Sciatic nerve (tissue), 2 donors: ENCODE measurements at regions not wholly inside any gene's neighbourhood (a gene's known extent, or its start where the extent isn't known, plus 50 kb on each side); places are given as distances from the start of the nearest gene placed in this dataset.
A peak's percentile ranks its signal among the peaks of the same experiment; 100 is the strongest.

ENCODE experiments used
- ATAC-seq: fragments of 200-7000 bp; cut with Tn5 transposase; one replicate; pipeline ENCODE4 v1.9.1; 2020; ENCODE audit warnings: mild to moderate bottlenecking, moderate library complexity
- DNase-seq: peaks from one replicate; pipeline ENCODE4 v3.0.0-alpha.2; 2020; ENCODE audit warnings: low spot score
- intact Hi-C: fragments of 100-400 bp; cut with DNase I; formaldehyde crosslinking; loops from one replicate; pipeline ENCODE4 v1.14.2; 2022
- donor health status: DM: no; HTN: no; CAD: no.
- donor health status: DM: no; HTN: no; CAD: no.

DNA sequence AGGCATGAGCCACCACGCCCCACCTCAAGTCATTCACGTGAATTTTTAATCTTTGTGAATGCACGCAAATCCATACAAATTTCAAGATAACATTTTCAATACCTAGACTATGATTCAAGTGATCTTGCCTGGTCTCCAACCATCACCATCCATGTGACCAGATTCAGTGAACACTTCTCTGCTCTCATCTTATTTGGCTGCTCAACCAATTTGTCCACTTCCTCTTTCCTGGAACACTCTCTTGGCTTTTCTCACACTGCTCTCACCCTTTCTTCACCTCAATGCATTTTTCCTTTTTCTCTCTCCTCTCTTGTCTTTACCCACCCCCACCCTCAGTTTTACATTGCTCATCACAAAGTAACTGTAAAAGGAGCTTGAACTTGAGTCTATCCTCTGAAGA, 354.7 kb upstream of the KIF2A start:
- ATAC-seq, result no peak
- no peak for DNase-seq
- intact Hi-C loops, result no loop called here

- intact Hi-C loops, result no loop called here
- no peak for DNase-seq
- ATAC-seq, result no peak
Observed at GRCh38 chr5:61953913-61954312, 352.1 kb upstream of the KIF2A start.

GRCh38 chr5:61964201-61964600, 341.8 kb upstream of the KIF2A start:
- no peak for DNase-seq
- peak; percentile 43 for ATAC-seq
- intact Hi-C loops, result no loop called here

DNA sequence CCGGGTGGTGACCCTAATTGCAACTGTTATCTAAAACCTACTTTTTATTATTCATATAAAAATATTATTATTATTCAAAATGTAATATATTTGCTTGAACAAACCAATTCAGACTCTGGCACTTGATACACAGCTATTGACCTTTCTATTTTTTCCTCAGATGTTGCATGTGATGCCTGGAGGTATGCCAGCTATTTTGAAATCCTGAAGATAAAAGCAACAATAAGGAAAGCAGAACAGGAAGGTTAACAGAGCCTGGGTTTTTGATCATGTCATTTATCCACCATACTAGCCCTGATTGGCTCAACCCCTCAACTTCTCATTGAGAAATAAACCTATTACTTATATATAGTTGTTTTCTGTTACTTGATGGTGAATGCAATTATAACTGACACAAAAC, 340.9 kb upstream of the KIF2A start:
- intact Hi-C loops, result no loop called here
- DNase-seq (no peak), ATAC-seq (peak; percentile 66)

GRCh38 chr5:61965490-61965889, 340.5 kb upstream of the KIF2A start:
- intact Hi-C loops, result no loop called here
- ATAC-seq, result no peak
- DNase-seq, result no peak

DNA sequence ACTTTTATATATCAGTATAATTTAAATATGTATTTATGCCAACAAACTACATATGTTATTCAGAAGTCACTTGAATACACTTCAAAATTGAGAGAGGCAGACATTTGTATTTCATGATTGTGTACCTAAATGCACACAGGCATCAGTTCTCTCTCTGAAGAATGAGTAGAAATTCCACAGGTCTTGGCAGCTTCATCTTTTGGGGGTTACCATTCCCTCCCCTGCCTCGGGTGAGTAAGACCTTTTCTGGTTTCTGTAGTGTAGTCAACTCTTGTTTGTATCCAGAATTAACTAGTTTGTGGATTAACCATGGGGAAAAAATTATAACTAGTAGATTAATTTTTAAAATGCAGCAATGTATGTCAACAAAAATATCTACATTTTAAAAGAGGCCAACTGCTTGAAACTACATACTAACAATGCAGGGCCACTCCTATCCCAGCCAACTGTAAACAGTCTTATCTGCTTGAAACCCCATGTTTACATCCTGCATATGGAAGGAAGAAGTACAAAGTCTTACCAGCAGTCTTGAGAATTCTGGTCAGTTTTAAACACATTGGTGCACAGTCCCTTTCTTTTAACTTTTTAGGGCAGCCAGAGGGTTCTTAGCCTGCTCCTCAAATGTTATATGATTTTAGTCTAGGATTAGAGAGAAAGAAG, 339.6 kb upstream of the KIF2A start:
- intact Hi-C loops, result no loop called here
- ATAC-seq, result no peak
- no peak for DNase-seq

DNA sequence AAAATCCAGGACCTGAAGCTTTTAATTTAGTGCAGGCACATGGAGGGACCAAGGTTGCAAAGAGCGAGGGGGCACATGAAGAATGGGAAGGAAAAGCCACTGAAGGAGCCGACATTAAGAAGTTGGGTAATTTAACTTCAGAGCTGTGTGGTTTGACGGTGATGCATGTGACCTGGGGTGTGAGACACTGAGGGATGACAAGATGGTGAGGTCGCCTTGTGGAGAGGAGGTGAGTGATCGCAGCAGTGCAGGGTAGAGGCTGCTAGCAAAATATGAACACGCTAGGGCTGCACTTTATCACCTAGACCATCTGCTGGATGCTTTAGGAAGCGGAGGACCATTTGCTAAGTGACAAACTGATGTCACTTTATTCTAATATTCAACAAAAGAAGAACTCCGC, 339.0 kb upstream of the KIF2A start:
- intact Hi-C loops, result no loop called here
- DNase-seq, result no peak
- ATAC-seq, result no peak

- intact Hi-C loops, result no loop called here
- ATAC-seq (no peak), DNase-seq (no peak)
Observed at GRCh38 chr5:61967681-61968080, 338.3 kb upstream of the KIF2A start.

DNA sequence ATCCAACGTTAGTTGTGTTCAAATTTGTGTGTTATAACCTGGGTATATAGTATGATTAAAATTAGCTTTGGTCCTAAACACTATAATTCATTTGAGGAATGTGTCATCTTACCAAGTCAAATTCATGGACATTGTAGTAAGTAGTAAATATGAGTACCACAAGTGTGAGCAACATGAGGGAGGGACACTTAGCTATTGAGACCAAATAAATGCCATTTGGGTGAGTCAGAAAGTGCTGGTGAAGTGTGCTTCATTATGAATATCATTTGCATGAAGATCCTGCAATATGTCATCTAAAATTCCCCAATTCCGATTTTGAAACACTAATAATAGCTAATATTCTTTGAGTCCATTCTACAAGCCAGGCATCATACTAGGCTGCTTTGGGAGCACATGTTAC, 336.7 kb upstream of the KIF2A start:
- DNase-seq, result no peak
- intact Hi-C loops, result no loop called here
- ATAC-seq, result no peak

DNA sequence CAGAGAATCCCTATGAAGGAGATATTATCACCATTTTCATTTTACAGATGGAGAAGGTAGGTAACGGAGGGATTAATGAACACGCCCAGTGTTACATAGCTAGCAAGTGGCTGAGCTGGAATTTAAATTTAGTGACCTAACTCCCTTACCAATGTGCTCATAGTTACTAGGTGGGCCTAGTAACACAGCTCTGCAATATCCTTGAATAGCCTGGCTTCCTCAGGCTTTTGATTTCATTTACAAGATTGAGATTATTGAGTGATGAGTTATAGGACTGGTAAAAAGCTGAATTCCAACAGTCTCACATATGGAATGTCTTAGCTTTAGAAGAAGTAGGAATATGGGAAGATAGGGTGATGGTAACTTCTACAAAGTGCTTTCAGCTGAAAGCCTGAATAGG, 336.3 kb upstream of the KIF2A start:
- DNase-seq, result no peak
- intact Hi-C loops, result no loop called here
- no peak for ATAC-seq

DNA sequence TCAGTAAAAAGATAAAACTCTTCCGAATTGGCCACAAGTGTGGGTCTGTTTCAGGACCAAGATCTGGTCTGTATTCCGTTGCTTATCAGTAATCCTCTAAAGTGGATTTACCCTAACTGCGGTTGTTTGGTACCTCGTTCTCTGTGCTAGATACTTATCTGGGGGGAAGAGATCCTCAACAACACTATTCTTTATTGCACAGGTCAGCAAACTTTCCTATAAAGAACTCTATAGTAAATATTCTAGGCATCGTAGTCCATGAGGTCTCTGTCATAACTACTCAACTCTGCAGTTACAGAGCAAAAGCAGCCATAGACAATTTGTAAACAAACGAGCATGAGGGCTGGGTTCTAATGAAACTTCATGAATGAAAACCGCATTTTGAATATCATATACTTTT, 335.8 kb upstream of the KIF2A start:
- intact Hi-C loops, result no loop called here
- DNase-seq (no peak), ATAC-seq (no peak)

DNA sequence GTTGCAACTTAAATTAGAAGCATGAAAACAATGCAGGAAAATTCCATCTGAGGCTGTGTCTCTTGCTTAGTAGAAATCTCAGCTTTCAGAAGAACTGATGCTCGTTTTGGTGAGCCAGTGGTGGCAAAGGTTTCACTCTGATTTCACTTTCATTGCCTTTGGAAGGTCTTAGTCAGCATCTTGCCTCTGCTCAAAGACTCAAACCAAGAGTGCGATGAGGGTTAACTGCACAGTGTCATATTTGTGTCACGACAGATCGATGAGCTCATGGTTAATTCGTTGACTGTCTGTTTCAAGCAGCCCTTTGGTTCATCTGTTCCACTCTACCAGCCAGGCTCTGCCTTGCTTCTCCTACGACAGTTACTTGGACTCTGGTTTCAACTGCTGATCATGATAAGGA, 331.3 kb upstream of the KIF2A start:
- intact Hi-C loops, result no loop called here
- ATAC-seq (no peak), DNase-seq (no peak)

- intact Hi-C loops, result no loop called here
- no peak for ATAC-seq
- no peak for DNase-seq
Observed at GRCh38 chr5:61981886-61982285, 324.1 kb upstream of the KIF2A start.

GRCh38 chr5:61991430-61991829, 314.6 kb upstream of the KIF2A start:
- no peak for ATAC-seq
- intact Hi-C loops, result no loop called here

GRCh38 chr5:61991866-61992265, 314.1 kb upstream of the KIF2A start:
- intact Hi-C loops, result no loop called here
- ATAC-seq (no peak), DNase-seq (no peak)

More at GRCh38 chr5:61991430-61991829, 314.6 kb upstream of the KIF2A start:
- no peak for DNase-seq

GRCh38 chr5:61993295-61993927, 312.6 kb upstream of the KIF2A start:
- no peak for DNase-seq

DNA sequence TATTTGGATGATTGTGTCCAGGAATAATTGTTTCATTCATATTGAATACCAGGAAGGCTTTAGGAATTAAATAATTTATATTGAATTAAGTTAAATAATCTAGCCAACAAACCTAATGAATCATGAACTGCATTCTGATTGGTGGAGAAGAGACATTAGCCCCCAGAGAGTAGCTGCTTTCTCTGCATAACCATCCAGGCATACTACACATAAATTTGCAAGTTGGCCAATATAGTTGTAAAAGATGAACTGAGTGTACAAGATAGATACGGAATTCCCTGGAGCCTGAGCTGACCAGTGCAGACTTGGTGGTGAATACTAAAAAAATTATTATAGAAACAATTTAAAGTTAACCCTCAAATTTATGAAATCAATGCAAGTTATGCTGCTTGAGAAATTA, 311.8 kb upstream of the KIF2A start:
- ATAC-seq (no peak), DNase-seq (no peak)
- intact Hi-C loops, result no loop called here

More at GRCh38 chr5:61993295-61993927, 312.6 kb upstream of the KIF2A start:
- ATAC-seq, result no peak
- intact Hi-C loops, result no loop called here

DNA sequence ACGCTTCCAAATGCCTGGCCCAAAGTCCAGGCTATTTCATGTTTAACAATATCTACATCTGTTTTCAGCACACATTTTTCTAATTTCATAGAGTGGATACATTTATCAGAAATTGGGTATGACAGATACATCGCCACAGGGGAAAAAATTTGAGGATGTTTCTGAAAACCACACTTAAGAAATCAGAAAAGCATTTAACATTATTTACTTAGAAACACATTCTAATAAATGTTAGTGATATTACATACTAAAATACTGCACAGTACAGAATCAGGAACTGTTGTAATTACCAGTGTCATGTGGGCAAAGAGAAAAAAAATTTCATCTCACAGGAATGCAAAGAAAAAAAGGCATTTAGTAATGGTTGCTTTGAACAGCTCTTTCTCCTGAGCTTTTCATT, 310.5 kb upstream of the KIF2A start:
- intact Hi-C loops, result no loop called here
- DNase-seq (no peak), ATAC-seq (no peak)

- intact Hi-C loops, result no loop called here
- DNase-seq, result no peak
- no peak for ATAC-seq
Observed at GRCh38 chr5:61999371-61999770, 306.6 kb upstream of the KIF2A start.

DNA sequence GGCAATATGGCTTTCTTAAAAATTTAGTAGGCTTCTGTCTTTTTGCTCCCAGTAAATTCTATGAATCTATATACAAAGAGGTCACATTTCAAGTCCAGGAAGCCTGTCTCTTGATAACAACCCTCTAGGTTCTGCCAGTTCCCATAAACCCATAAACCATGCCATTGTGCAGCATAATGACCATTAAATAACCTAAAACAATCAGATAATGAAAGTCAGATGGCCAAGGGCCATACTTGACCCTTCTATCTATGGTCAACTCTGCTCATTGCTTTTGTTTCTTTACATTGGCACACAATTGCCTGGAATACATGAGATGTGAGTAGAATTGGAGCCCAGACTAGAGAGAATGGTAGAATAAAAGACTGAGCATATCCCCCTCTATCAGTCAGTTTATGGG, 305.4 kb upstream of the KIF2A start:
- intact Hi-C loops, result no loop called here
- no peak for ATAC-seq
- DNase-seq, result no peak

GRCh38 chr5:62001640-62002039, 304.4 kb upstream of the KIF2A start:
- DNase-seq (no peak), ATAC-seq (no peak)
- intact Hi-C loops, result no loop called here
